Motor neuron (in vitro differentiated cells): ENCODE measurements at regions not wholly inside any gene's neighbourhood (a gene's known extent, or its start where the extent isn't known, plus 50 kb on each side); places are given as distances from the start of the nearest gene placed in this dataset.
"Not testable (repeated sequence)": the region's sequence is repeated elsewhere in the genome, so short reads cannot be mapped to it uniquely, and the experiment has no call there.

ENCODE experiments used
- ATAC-seq, 8 experiments: fragments of 200-7000 bp; cut with Tn5 transposase; replicated peaks in 6 of 8; 2 replicates each; pipeline ENCODE4 v1.8.0; 2021; ENCODE audit warnings: mild to moderate bottlenecking in 8 of 8, moderate library complexity in 8 of 8
- H3K27ac ChIP-seq, 2 donors: fragments of 250-450 bp; sonication (Bioruptor Pico); 2 replicates each; pipeline ENCODE4 v1.9.0; 2021; ENCODE audit warnings: antibody characterized with exemption in 2 of 2, mild to moderate bottlenecking in 2 of 2, moderate library complexity in 1 of 2
- H3K4me1 ChIP-seq, 2 donors: fragments of 250-450 bp; sonication (Bioruptor Pico); replicated peaks in 1 of 2; 2 replicates each; pipeline ENCODE4 v1.6.1; 2021; ENCODE audit warnings: antibody characterized with exemption in 2 of 2, mild to moderate bottlenecking in 2 of 2, moderate library complexity in 1 of 2
- H3K4me3 ChIP-seq, 5 donors: fragments of 250-450 bp; sonication (Bioruptor Pico); 2 replicates each; pipeline ENCODE4 v1.9.0; 2021; ENCODE audit warnings: antibody characterized with exemption in 5 of 5, mild to moderate bottlenecking in 5 of 5, moderate library complexity in 4 of 5
- WGBS, 10 experiments: fragments of 450-650 bp; shearing (Covaris generic); methylation state at CpG; one replicate each; pipeline ENCODE4 v1.0.0; 2022; 5-methylcytosine and 5-hydroxymethylcytosine counted together
- in situ Hi-C, 9 experiments: fragments of 400-800 bp; cut with MboI; loops; one replicate each; pipeline ENCODE4 v1.15.0; 2021; ENCODE audit warnings: low sequenced_read_pairs in 9 of 9, low pct_unique_long_range_greater_than_20kb in 2 of 9; ENCODE audit not compliant: unreplicated experiment in 9 of 9

GRCh38 chr4:71081192-71081591 is 87.7 kb downstream of the DCK start:
- peak in 3 of 8 experiments; percentile 25 to 95 (median 41) for ATAC-seq
- peaks cover 0 to 4% of the 10 kb centered on the region in 2 donors for H3K4me1 ChIP-seq
- WGBS, 10 experiments: 10 to 83% (median 58%) methylated on average over 1 of the region's 1 CpG; no CpG with 5 or more reads in 4 of the 10 experiments
- H3K4me3 ChIP-seq: no peak overlapping the region
- in situ Hi-C loops: no loop called here
- no peak overlapping the region for H3K27ac ChIP-seq

- no peak overlapping the region for H3K27ac ChIP-seq
- H3K4me3 ChIP-seq: no peak overlapping the region
- in situ Hi-C loops: no loop called here
- ATAC-seq: no peak
- 0 to 100% (median 65%) methylated on average over 1 of the region's 1 CpG for WGBS, 10 experiments
- H3K4me1 ChIP-seq: no peaks in the 10 kb centered on the region
These were observed 100.3 kb downstream of the DCK start for GRCh38 chr4:71093745-71094144.

- ATAC-seq: no peak
- no peaks in the 10 kb centered on the region for H3K4me1 ChIP-seq
- in situ Hi-C loops: no loop called here
- no peak overlapping the region for H3K27ac ChIP-seq
- no peak overlapping the region for H3K4me3 ChIP-seq
These were observed 100.8 kb downstream of the DCK start for GRCh38 chr4:71094201-71094600.

- in situ Hi-C loops: no loop called here
- 56 to 85% (median 79%) methylated on average over 1 to 2 of the region's 2 CpGs; no CpG with 5 or more reads in 1 of the 10 experiments for WGBS, 10 experiments
- Histone ChIP-seq H3K27ac (no peak overlapping the region), H3K4me1 (no peaks in the 10 kb centered on the region), H3K4me3 (no peak overlapping the region)
- no peak for ATAC-seq
These were observed 101.7 kb downstream of the DCK start for GRCh38 chr4:71095141-71095540.

GRCh38 chr4:71095545-71095944 is 102.1 kb downstream of the DCK start:
- 88 to 100% (median 100%) methylated on average over 1 of the region's 1 CpG; no CpG with 5 or more reads in 5 of the 10 experiments for WGBS, 10 experiments
- no peak overlapping the region for H3K27ac ChIP-seq
- no peak for ATAC-seq
- in situ Hi-C loops: no loop called here
- H3K4me3 ChIP-seq: no peak overlapping the region
- H3K4me1 ChIP-seq: no peaks in the 10 kb centered on the region

- H3K4me1 ChIP-seq: no peaks in the 10 kb centered on the region
- in situ Hi-C loops: no loop called here
- 0 to 100% (median 91%) methylated on average over 1 to 2 of the region's 2 CpGs; no CpG with 5 or more reads in 2 of the 10 experiments for WGBS, 10 experiments
- no peak overlapping the region for H3K4me3 ChIP-seq
- ATAC-seq: no peak
- no peak overlapping the region for H3K27ac ChIP-seq
These were observed 114.3 kb downstream of the DCK start for GRCh38 chr4:71107726-71108125.

- no peak overlapping the region for H3K4me3 ChIP-seq
- no peak overlapping the region for H3K27ac ChIP-seq
- H3K4me1 ChIP-seq: no peaks in the 10 kb centered on the region
- 0 to 93% (median 17%) methylated on average over 1 to 2 of the region's 2 CpGs; no CpG with 5 or more reads in 4 of the 10 experiments for WGBS, 10 experiments
- ATAC-seq: no peak
- in situ Hi-C loops: no loop called here
These were observed 117.0 kb downstream of the DCK start for GRCh38 chr4:71110499-71110898.

GRCh38 chr4:71111133-71111532 is 117.7 kb downstream of the DCK start:
- H3K4me1 ChIP-seq, H3K4me3 ChIP-seq, in situ Hi-C loops, H3K27ac ChIP-seq, ATAC-seq: not testable (repeated sequence)
- WGBS, 10 experiments: 0 to 100% (median 75%) methylated on average over 1 to 3 of the region's 4 CpGs; no CpG with 5 or more reads in 1 of the 10 experiments

- in situ Hi-C loops: no loop called here
- H3K4me3 ChIP-seq: no peak overlapping the region
- 40 to 100% (median 90%) methylated on average over 1 of the region's 1 CpG; no CpG with 5 or more reads in 1 of the 10 experiments for WGBS, 10 experiments
- no peak for ATAC-seq
- no peak overlapping the region for H3K27ac ChIP-seq
- H3K4me1 ChIP-seq: no peaks in the 10 kb centered on the region
These were observed 119.8 kb downstream of the DCK start for GRCh38 chr4:71113294-71113693.

- in situ Hi-C loops: no loop called here
- Histone ChIP-seq H3K4me1 (no peaks in the 10 kb centered on the region), H3K4me3 (no peak overlapping the region), H3K27ac (no peak overlapping the region)
- 85 to 100% methylated on average over 2 to 10 of the region's 37 CpGs; no CpG with 5 or more reads in 8 of the 10 experiments for WGBS, 10 experiments
- ATAC-seq: no peak
These were observed 127.5 kb downstream of the DCK start for GRCh38 chr4:71120831-71121524.

- WGBS, 10 experiments: 70 to 100% (median 93%) methylated on average over 1 to 4 of the region's 4 CpGs; no CpG with 5 or more reads in 4 of the 10 experiments
- H3K27ac ChIP-seq: no peak overlapping the region
- H3K4me3 ChIP-seq: no peak overlapping the region
- in situ Hi-C loops: no loop called here
- no peak for ATAC-seq
- H3K4me1 ChIP-seq: no peaks in the 10 kb centered on the region
These were observed 130.5 kb downstream of the DCK start for GRCh38 chr4:71123951-71124350.

- 40 to 100% (median 90%) methylated on average over 1 to 4 of the region's 4 CpGs for WGBS, 10 experiments
- in situ Hi-C loops: no loop called here
- no peak overlapping the region for H3K4me3 ChIP-seq
- H3K27ac ChIP-seq: no peak overlapping the region
- no peaks in the 10 kb centered on the region for H3K4me1 ChIP-seq
- ATAC-seq: no peak
These were observed 131.7 kb downstream of the DCK start for GRCh38 chr4:71125137-71125536.

GRCh38 chr4:71126719-71127118 is 133.3 kb downstream of the DCK start:
- H3K4me3 ChIP-seq: no peak overlapping the region
- peaks cover 0 to 4% of the 10 kb centered on the region in 2 donors for H3K4me1 ChIP-seq
- peak in 1 of 8 experiments; percentile 39 for ATAC-seq
- in situ Hi-C loops: no loop called here
- no peak overlapping the region for H3K27ac ChIP-seq
- WGBS, 10 experiments: 0 to 100% (median 40%) methylated on average over 1 of the region's 1 CpG; no CpG with 5 or more reads in 2 of the 10 experiments
